MM.1S (cell line): ENCODE measurements at regions not wholly inside any gene's neighbourhood (a gene's known extent, or its start where the extent isn't known, plus 50 kb on each side); places are given as distances from the start of the nearest gene placed in this dataset.

ENCODE experiments used
- CTCF ChIP-seq: fragments of 300-600 bp; sonication (generic); IDR thresholded peaks from 2 replicates; pipeline ENCODE4 v1.5.1; 2016; ENCODE audit warnings: antibody characterized with exemption, low read length, mixed read lengths
- EZH2 ChIP-seq: fragments of 300-600 bp; sonication (generic); optimal IDR thresholded peaks from 2 replicates; pipeline ENCODE3; 2017; ENCODE audit warnings: low read depth, mild to moderate bottlenecking, antibody characterized with exemption, low read length, mixed read lengths
- EZH2phosphoT487 ChIP-seq: fragments of 300-600 bp; sonication (generic); IDR thresholded peaks from 2 replicates; pipeline ENCODE4 v1.6.1; 2018; ENCODE audit warnings: antibody characterized with exemption, low read length

- TF ChIP-seq CTCF (no peak), EZH2 (no peak), EZH2phosphoT487 (no peak)
Observed at GRCh38 chr3:187929112-187929816, 184.0 kb upstream of the BCL6 start.
